ENCODE measurements at regions not wholly inside any gene's neighbourhood (a gene's known extent, or its start where the extent isn't known, plus 50 kb on each side); places are given as distances from the start of the nearest gene placed in this dataset.

DNA sequence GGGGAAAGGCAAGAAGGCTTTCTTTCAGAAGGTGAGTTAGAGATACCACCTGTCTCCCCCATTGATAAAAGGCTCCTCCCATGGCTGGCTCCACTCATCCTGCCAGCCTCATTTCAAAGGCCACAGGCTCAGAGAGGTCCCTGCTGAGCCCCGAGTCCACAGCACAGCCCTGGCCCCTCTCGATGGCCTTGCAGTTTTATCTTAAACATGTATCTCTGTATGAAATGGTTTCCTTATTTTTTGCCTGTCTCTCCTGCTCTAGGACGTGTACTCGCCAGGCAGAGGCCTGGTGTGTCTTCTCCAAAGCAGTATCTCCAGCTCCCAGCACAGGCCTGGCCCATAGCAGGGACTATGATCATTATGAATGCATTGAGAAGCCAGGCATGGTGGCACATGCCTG is 160.5 kb upstream of the NSMCE3 start:
- Histone ChIP-seq H2BK20ac (ENCODE audit: low read depth, low read length, poor library complexity, severe bottlenecking) (no peak overlapping the region), H3K79me1 (ENCODE audit: insufficient read depth, low read depth, low read length, poor library complexity, severe bottlenecking) (no peaks in the 10 kb centered on the region), H4K8ac (replicated peaks; ENCODE audit: insufficient read length, low read depth, low read length) (no peak overlapping the region), H3K27ac (ENCODE audit: insufficient read length, low read depth, low read length) (no peak overlapping the region), H4K20me1 (ENCODE audit: control insufficient read depth, insufficient read depth, insufficient read length) (no peaks in the 10 kb centered on the region), H3K14ac (ENCODE audit: insufficient read depth, low read length) (no peak overlapping the region), H3K9ac (ENCODE audit: extremely low read depth, insufficient read length, low read length) (no peak overlapping the region), H2AK5ac (ENCODE audit: insufficient read length, low read length) (no peak overlapping the region), H3K9me3 (ENCODE audit: control insufficient read depth, low read depth, low read length) (no peaks in the 10 kb centered on the region), H4K91ac (ENCODE audit: insufficient read length, low read depth, low read length) (no peak overlapping the region), H3K79me2 (ENCODE audit: insufficient read depth, low read length) (no peaks in the 10 kb centered on the region), H3K23ac (ENCODE audit: insufficient read length, low read depth, low read length) (no peak overlapping the region), H3K4me2 (ENCODE audit: insufficient read depth, insufficient read length, low read length) (no peak overlapping the region), H2BK15ac (ENCODE audit: low read depth, low read length) (no peak overlapping the region), H3K23me2 (ENCODE audit: insufficient read length, low read depth, low read length, poor library complexity, severe bottlenecking) (no peaks in the 10 kb centered on the region), H3K4me1 (ENCODE audit: insufficient read depth, low read length) (peaks cover 6% of the 10 kb centered on the region; the same call in 1 of the 2 replicates), H2AFZ (ENCODE audit: low read length) (no peak overlapping the region), H3K56ac (ENCODE audit: insufficient read length, low read depth, low read length) (no peak overlapping the region), H2BK5ac (ENCODE audit: insufficient read length, low read length) (no peak overlapping the region), H4K5ac (ENCODE audit: insufficient read length, low read depth, low read length) (no peak overlapping the region), H3K27me3 (ENCODE audit: insufficient read depth, low read length) (no peaks in the 10 kb centered on the region), H2BK120ac (ENCODE audit: low read depth, low read length, poor library complexity, severe bottlenecking) (no peak overlapping the region), H2BK12ac (ENCODE audit: insufficient read length, low read depth, low read length) (no peak overlapping the region), H3K18ac (ENCODE audit: insufficient read length, low read depth, low read length) (no peak overlapping the region), H3K4ac (ENCODE audit: low read depth, low read length) (no peak overlapping the region), H3T11ph (ENCODE audit: low read length) (no peak overlapping the region)
- Mint-ChIP-seq H3K9me3 (peaks cover 2 to 8% of the 10 kb centered on the region in 2 experiments; a peak in 2 of 5 replicates), H3K27me3 (ENCODE audit: low read depth) (no peaks in the 10 kb centered on the region), H3K4me3 (no peak overlapping the region), H3K36me3 (ENCODE audit: insufficient read depth in 1 of 3, low read depth in 3 of 3) (peaks cover 0 to 2% (median 0%) of the 10 kb centered on the region in 3 experiments; a peak in 5 of 7 replicates), H3K4me1 (peaks cover 20 to 25% of the 10 kb centered on the region in 2 experiments), H3K27ac (no peak overlapping the region; a peak in 1 of 7 replicates)
- WGBS (ENCODE audit: extremely low coverage, insufficient read length, low lambda C conversion rate): no CpG with 5 or more reads among the region's 4 CpGs
- TF ChIP-seq, protein P1, sequence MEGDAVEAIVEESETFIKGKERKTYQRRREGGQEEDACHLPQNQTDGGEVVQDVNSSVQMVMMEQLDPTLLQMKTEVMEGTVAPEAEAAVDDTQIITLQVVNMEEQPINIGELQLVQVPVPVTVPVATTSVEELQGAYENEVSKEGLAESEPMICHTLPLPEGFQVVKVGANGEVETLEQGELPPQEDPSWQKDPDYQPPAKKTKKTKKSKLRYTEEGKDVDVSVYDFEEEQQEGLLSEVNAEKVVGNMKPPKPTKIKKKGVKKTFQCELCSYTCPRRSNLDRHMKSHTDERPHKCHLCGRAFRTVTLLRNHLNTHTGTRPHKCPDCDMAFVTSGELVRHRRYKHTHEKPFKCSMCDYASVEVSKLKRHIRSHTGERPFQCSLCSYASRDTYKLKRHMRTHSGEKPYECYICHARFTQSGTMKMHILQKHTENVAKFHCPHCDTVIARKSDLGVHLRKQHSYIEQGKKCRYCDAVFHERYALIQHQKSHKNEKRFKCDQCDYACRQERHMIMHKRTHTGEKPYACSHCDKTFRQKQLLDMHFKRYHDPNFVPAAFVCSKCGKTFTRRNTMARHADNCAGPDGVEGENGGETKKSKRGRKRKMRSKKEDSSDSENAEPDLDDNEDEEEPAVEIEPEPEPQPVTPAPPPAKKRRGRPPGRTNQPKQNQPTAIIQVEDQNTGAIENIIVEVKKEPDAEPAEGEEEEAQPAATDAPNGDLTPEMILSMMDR (conservative IDR thresholded peaks at IDR 0.05): no peak
- DNase-seq: no peak

All from H9 (cell line).